ENCODE measurements at regions not wholly inside any gene's neighbourhood (a gene's known extent, or its start where the extent isn't known, plus 50 kb on each side); places are given as distances from the start of the nearest gene placed in this dataset.
A peak's percentile ranks its signal among the peaks of the same experiment; 100 is the strongest.
"Not testable (repeated sequence)": the region's sequence is repeated elsewhere in the genome, so short reads cannot be mapped to it uniquely, and the experiment has no call there.

DNA sequence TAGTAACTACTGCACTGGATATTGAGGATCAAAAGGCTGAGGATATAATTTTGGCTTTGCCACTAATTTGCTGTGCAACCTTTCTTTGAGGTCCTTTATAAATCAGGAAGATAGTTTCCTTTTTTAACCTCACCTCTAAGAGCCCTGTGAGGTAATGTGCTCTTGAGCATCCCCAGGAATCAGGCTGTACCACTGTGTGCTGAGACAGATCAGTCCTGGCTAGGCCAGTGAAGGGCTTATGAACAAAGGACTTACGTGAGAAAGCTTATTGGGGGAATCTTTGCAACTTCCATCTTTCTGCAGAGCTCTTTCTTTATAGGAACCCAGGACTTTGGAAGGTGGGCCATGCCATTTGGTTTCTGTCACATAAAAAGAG lies 188.9 kb downstream of the SIPA1L2 start:
- no peak for DNase-seq

GRCh38 chr1:232440325-232441035 lies 189.5 kb downstream of the SIPA1L2 start:
- DNase-seq = no peak

GRCh38 chr1:232439011-232439410 lies 190.9 kb downstream of the SIPA1L2 start:
- DNase-seq = no peak

DNA sequence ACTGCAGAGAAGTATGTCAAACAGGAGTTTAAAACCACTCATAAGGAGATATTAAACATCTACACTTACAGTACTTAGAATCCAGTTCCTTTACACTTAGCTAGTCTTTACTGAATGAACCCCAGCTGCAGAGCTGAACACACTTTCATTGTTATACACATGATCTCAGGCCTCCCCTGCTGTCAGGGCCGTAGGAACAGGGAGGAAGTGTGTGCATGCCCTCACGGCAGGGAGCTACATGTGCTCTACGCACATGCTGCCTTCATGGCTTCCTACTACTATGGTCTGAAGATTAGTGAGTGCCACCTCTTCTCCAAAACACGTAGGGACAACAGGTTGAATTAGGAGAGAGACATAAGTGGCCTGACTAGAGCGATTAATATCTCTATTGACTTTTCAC lies 191.5 kb downstream of the SIPA1L2 start:
- DNase-seq = peak in 2 of 3 experiments; percentile 70 to 85

GRCh38 chr1:232437510-232437909 lies 192.4 kb downstream of the SIPA1L2 start:
- no peak for DNase-seq

- no peak for DNase-seq
These were observed 194.2 kb downstream of the SIPA1L2 start for GRCh38 chr1:232435729-232436128.

GRCh38 chr1:232432313-232432712 lies 197.6 kb downstream of the SIPA1L2 start:
- peak in 2 of 3 experiments; percentile 19 to 20 for DNase-seq

GRCh38 chr1:232431748-232432147 lies 198.2 kb downstream of the SIPA1L2 start:
- DNase-seq = no peak

DNA sequence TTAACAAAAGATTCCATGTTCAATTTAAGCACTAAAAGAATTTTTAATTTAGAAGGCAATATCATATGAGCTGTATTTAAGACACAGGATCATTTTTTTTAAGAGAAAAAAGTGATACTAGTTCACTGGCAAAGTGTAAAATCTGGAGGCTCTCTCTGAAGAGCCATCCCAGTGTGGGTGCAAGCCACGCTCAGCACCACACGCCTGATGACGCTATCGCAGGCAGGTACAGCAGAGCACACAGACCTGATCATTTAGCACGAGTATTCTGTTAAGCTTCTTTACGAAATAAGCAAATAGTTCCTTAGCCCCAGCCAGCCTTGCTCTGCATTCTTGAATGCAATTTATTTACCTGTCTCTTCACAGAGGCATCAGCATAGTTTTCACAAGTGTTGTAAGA lies 198.6 kb downstream of the SIPA1L2 start:
- DNase-seq = no peak

GRCh38 chr1:232430467-232430866 lies 199.5 kb downstream of the SIPA1L2 start:
- DNase-seq = no peak

DNA sequence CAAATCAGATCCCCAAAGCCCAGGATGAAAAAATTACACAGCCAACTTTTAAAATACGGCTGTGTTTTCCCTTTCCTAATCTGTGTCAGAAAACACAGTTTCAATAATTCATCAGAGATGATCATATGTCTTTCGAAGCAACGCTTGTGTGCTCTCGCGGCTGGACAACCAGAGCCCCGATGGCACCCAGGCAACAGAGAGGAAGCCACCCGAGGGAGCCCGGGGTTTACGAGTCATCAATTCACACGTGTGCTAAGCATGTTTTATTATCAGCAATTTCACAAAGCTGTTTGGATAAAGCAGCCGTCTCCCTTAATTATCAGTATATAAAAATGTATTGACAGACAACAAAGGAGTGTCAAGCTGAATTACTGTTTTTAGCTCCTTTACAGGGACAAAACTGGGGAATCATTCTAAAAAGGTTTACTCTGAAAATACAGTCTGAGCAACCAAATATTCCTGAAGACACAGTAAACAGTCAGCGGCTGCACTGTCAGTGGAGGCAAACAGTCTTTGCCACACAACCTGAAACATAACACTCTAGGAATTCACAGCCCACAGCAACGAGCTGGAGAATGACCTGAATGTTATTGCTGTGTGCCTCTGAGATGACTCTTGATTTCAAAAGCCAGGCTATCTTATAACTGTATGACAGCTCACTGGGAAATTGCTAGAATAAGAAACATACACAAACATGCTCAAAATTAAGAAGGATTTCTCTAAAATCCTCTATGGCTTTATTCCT lies 201.0 kb downstream of the SIPA1L2 start:
- DNase-seq = peak in 1 of 3 experiments; percentile 65

DNA sequence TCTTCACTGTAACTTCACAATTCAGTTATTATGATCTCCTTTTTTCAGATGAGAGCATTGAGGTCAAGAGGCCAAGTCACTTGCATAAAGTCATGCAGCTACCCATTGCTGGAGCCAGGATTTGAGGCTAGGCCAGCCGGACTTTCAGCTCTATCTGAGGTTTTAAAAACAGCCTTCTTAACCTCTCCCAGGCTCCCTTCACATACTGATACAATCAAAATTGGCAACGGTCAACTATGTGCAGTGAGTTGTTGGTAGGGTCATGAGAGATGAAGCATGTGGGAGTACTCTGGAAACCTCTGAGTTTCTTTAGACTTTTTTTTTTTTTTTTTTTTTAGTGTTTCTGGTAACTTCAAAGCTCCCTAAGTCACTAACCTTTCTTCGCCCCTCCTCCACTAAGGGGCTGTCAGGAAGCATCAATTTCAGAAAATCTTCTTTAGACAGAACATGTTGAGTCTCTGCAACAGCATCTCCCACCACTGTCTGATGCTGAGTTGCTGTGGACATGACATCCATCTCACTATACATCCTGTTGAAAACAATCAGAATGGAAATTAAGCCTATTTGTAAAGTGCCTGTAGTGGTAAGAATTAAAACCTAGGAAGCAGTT lies 201.8 kb downstream of the SIPA1L2 start:
- no peak for DNase-seq

- no peak for DNase-seq
These were observed 203.1 kb downstream of the SIPA1L2 start for GRCh38 chr1:232426801-232427200.

DNA sequence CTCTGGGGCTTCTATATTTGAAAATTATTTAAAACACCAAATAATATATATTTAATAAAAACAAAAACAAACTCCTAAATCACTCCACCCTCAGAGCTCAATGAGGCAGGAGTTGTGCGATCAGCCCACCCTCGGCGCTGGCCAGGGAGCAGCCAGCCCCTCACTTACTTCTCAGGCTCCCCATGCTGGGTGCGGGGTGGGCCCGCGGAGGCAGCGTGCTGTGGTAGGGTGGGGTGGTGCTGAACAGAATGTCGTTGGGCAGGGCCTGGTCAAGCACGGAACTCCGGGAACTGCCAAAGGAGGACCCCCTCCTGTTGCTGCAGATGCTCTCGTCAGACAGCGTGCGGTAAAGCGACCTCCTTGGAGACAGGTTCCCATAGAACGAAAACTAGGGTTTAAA lies 204.5 kb downstream of the SIPA1L2 start:
- DNase-seq = no peak

- DNase-seq = no peak
These were observed 206.3 kb downstream of the SIPA1L2 start for GRCh38 chr1:232423591-232423990.

DNA sequence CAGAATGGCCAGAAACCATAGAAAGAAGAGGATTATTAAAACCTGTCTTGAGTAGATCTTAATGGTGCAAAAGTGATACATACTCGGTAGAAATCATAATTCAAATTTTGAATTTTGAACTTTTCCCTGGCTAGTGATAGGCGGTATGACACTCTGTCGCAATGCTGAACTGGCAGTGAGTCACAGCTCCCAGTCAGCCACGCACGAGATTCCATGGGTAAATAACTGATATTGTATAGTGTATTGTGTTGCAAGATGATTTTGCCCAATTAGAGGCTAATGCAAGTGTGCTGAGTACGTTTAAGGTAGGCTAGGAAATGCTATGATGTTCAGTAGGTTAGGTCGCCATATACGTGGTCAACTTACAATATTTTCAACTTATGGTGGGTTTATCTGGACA lies 207.0 kb downstream of the SIPA1L2 start:
- DNase-seq = no peak

- DNase-seq = no peak
These were observed 207.8 kb downstream of the SIPA1L2 start for GRCh38 chr1:232422098-232422497.

GRCh38 chr1:232421143-232421796 lies 208.7 kb downstream of the SIPA1L2 start:
- DNase-seq = peak; percentile 58 to 84 (median 81)

DNA sequence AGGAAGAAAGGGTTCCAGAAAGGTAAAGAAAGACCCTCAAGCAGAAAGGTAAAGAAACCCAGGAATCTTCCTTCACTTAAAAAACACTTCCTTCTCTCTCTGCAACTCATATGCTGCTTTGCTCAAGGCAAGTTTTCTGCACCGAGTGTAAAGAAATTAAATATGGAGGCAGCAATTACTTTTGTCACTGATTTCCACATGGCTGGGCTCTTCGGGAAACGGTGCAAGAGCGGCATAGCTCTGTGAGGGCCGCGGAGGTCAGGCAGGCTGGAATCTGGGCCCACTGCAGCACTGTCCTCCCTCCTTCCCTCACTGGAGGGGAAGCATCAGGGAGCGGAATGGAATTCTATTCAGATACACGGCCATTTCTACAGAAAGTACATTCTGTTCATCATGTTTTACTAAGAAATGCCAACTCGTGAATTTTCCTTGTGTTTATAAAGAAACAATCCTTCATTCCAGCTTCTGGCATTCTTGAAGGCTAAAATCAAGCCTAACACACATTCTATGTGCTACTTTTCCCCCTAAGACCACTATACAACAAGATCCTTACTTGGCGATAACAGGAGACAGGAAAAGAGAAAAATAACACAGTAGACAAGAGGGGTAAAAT lies 212.2 kb downstream of the SIPA1L2 start:
- peak in 1 of 3 experiments; percentile 37 for DNase-seq

DNA sequence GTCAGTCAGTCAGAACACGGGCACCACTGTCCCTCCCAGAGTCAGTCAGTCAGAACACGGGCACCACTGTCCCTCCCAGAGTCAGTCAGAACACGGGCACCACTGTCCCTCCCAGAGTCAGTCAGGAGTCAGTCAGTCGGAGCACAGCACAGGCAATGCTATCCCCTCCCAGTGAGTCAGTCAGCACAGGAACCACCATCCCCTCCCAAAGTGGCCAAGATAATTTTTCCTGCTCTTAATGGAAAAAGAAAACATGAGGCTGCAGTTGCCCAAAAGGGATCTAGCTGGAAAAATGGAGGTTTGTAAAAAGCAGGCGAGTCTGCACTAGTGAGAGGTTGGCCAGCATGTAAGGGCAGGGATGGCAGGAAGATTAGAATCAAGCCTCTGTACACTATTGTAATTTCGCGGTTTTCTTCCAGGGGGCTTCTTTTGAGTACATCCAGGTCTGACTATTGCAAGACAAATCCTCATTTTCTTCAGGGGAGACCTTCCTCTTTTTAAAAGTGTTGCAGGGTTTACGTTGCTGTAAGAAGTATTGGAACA lies 213.8 kb downstream of the SIPA1L2 start:
- DNase-seq = peak in 1 of 3 experiments; percentile 34

- not testable (repeated sequence) for DNase-seq
These were observed 214.5 kb downstream of the SIPA1L2 start for GRCh38 chr1:232415481-232415880.

- no peak for DNase-seq
These were observed 215.8 kb downstream of the SIPA1L2 start for GRCh38 chr1:232414100-232414499.

DNA sequence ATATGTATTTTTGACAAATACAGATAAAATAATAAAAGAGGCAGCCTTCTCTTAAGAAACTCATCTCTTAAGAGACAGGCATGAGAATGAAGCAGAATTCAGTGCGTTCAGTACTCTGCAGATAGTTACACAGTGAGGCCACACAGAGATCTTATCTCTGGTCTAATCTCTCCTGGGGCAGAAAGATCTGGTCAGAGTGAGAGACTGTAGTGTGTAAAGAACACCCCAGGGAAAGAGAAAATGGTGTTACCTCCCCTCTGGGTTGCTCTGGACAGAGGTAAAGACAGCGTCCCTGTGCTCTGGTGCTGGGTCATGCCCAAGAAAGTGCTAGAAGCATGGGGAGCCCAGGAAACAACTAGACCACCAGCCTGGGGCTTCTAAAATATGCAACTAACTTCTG lies 216.3 kb downstream of the SIPA1L2 start:
- no peak for DNase-seq
